HG02571 (cell line): ENCODE measurements at regions not wholly inside any gene's neighbourhood (a gene's known extent, or its start where the extent isn't known, plus 50 kb on each side); places are given as distances from the start of the nearest gene placed in this dataset.

ENCODE experiments used
- ATAC-seq: cut with Tn5 transposase; IDR thresholded peaks from one replicate; pipeline ENCODE4 v1.9.1; 2021; ENCODE audit warnings: mild to moderate bottlenecking, moderate library complexity; ENCODE audit not compliant: unreplicated experiment

GRCh38 chr2:42942214-42942989 is 150.0 kb upstream of the HAAO start:
- no peak for ATAC-seq

- no peak for ATAC-seq
Observed at GRCh38 chr2:42941633-42942176, 149.3 kb upstream of the HAAO start.

- ATAC-seq, result no peak
Observed at GRCh38 chr2:42939411-42940206, 147.2 kb upstream of the HAAO start.

- no peak for ATAC-seq
Observed at GRCh38 chr2:42938671-42939370, 146.4 kb upstream of the HAAO start.

GRCh38 chr2:42937171-42937875 is 144.9 kb upstream of the HAAO start:
- ATAC-seq, result no peak

GRCh38 chr2:42935692-42936671 is 143.6 kb upstream of the HAAO start:
- no peak for ATAC-seq

- no peak for ATAC-seq
Observed at GRCh38 chr2:42934580-42935186, 142.3 kb upstream of the HAAO start.

GRCh38 chr2:42933824-42934254 is 141.5 kb upstream of the HAAO start:
- ATAC-seq, result no peak

- ATAC-seq, result no peak
Observed at GRCh38 chr2:42932271-42933151, 140.1 kb upstream of the HAAO start.

GRCh38 chr2:42931818-42932195 is 139.4 kb upstream of the HAAO start:
- no peak for ATAC-seq

GRCh38 chr2:42931146-42931817 is 138.9 kb upstream of the HAAO start:
- ATAC-seq, result no peak

- ATAC-seq, result no peak
Observed at GRCh38 chr2:42930025-42930581, 137.7 kb upstream of the HAAO start.

GRCh38 chr2:42929546-42930024 is 137.2 kb upstream of the HAAO start:
- ATAC-seq, result no peak

- ATAC-seq, result no peak
Observed at GRCh38 chr2:42928692-42929545, 136.5 kb upstream of the HAAO start.

- ATAC-seq, result no peak
Observed at GRCh38 chr2:42928161-42928691, 135.8 kb upstream of the HAAO start.
